Activated B cell treated with CpG ODN at 0.5 μM for 24 hours (primary cell): ENCODE measurements at regions not wholly inside any gene's neighbourhood (a gene's known extent, or its start where the extent isn't known, plus 50 kb on each side); places are given as distances from the start of the nearest gene placed in this dataset.
A peak's percentile ranks its signal among the peaks of the same experiment; 100 is the strongest.

Experiments
- ATAC-seq: fragments of 200-7000 bp; cut with Tn5 transposase; one replicate; pipeline ENCODE4 v1.10.0; 2021; ENCODE audit warnings: low read depth, mild to moderate bottlenecking, moderate library complexity
- CTCF ChIA-PET: fragments of 350-600 bp; sonication (Branson Sonifier 250); formaldehyde crosslinking; loops from one replicate; lab custom pipeline; 2021; ENCODE audit warnings: antibody characterized with exemption; lab: Charles Lee
- POLR2A ChIA-PET: fragments of 350-600 bp; sonication (Branson Sonifier 250); formaldehyde crosslinking; loops from one replicate; lab custom pipeline; 2021; ENCODE audit warnings: antibody characterized with exemption; lab: Charles Lee
- DNase-seq: peaks from one replicate; pipeline ENCODE4 v3.0.0; 2022
- H3K27ac Mint-ChIP-seq: one replicate; pipeline ENCODE4 v1.8.0; 2020; ENCODE audit warnings: mixed read lengths
- H3K27me3 Mint-ChIP-seq: one replicate; pipeline ENCODE4 v1.8.0; 2021; ENCODE audit warnings: mixed read lengths
- H3K36me3 Mint-ChIP-seq: one replicate; pipeline ENCODE4 v1.8.0; 2021; ENCODE audit warnings: low read depth, mixed read lengths
- H3K4me1 Mint-ChIP-seq: one replicate; pipeline ENCODE4 v1.8.0; 2021; ENCODE audit warnings: mixed read lengths
- H3K4me3 Mint-ChIP-seq: one replicate; pipeline ENCODE4 v1.8.0; 2020; ENCODE audit warnings: mild to moderate bottlenecking, mixed read lengths
- H3K9me3 Mint-ChIP-seq: one replicate; pipeline ENCODE4 v1.8.0; 2020; ENCODE audit warnings: mixed read lengths
- intact Hi-C: fragments of 100-400 bp; cut with micrococcal nuclease; formaldehyde crosslinking; loops from one replicate; pipeline ENCODE4 v1.15.1; 2024
- TF ChIP-seq, protein P1 (sequence below): fragments of 200-600 bp; IDR thresholded peaks from one replicate; pipeline ENCODE4 v1.8.0; 2022; ENCODE audit warnings: antibody characterized with exemption, mild to moderate bottlenecking

DNA sequence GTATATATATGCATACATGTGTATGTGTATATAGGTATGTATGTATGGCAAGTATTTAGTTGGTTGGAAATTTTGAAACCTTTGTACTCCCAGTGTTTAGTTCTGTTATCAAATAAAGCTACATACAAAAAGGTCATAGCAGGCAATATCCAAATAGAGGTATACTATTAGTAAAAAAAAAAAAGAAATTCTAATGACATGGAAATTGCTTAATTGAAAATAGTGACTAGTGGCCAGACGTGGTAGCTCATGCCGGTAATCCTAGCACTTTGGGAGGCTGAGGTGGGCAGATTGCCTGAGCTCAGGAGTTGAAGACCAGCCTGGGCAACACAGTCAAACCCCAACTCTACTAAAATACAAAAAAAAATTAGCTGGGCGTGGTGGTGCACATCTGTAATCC lies 351.6 kb upstream of the NR5A2 start:
- Mint-ChIP-seq H3K9me3 (peaks cover 2% of the 10 kb centered on the region), H3K27ac (no peak overlapping the region), H3K4me3 (no peak overlapping the region), H3K4me1 (no peaks in the 10 kb centered on the region), H3K27me3 (peaks cover 13% of the 10 kb centered on the region), H3K36me3 (no peaks in the 10 kb centered on the region)
- POLR2A ChIA-PET = no interaction called here
- intact Hi-C loops = no loop called here
- CTCF ChIA-PET = no interaction called here
- DNase-seq (no peak), ATAC-seq (no peak)
- TF ChIP-seq, protein P1, sequence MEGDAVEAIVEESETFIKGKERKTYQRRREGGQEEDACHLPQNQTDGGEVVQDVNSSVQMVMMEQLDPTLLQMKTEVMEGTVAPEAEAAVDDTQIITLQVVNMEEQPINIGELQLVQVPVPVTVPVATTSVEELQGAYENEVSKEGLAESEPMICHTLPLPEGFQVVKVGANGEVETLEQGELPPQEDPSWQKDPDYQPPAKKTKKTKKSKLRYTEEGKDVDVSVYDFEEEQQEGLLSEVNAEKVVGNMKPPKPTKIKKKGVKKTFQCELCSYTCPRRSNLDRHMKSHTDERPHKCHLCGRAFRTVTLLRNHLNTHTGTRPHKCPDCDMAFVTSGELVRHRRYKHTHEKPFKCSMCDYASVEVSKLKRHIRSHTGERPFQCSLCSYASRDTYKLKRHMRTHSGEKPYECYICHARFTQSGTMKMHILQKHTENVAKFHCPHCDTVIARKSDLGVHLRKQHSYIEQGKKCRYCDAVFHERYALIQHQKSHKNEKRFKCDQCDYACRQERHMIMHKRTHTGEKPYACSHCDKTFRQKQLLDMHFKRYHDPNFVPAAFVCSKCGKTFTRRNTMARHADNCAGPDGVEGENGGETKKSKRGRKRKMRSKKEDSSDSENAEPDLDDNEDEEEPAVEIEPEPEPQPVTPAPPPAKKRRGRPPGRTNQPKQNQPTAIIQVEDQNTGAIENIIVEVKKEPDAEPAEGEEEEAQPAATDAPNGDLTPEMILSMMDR = no peak

DNA sequence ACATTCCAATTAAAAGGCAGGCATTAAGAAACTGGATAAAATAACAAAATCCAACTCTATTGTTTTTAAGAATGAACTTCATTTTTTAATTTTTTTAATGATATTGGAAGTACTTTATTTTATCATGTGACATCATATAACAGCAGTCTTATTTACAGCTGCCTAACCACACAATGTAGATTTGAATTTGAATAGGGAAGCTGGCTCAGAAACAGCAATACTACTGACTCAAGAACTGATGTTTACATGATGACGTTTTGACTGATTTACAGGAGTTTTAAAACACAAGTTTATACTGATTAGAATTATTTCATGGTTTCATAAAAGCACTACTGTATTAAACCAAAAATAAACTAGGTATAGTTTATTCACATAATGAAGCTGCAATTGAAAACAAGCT lies 348.7 kb upstream of the NR5A2 start:
- ATAC-seq = no peak

GRCh38 chr1:199682081-199682480 lies 345.4 kb upstream of the NR5A2 start:
- Mint-ChIP-seq H3K4me1 (no peaks in the 10 kb centered on the region), H3K36me3 (no peaks in the 10 kb centered on the region), H3K27ac (no peak overlapping the region), H3K9me3 (no peaks in the 10 kb centered on the region), H3K27me3 (peaks cover 2% of the 10 kb centered on the region), H3K4me3 (no peak overlapping the region)
- intact Hi-C loops = loop anchor here (5.0 to 10.0 kb wide), 2 partner anchors 593 to 1120 kb away; no protein-coding TSS in a partner anchor
- ChIA-PET CTCF (interaction anchor here (7.0 kb wide), 1 partner anchor 808 kb away, joined by 90 read pairs; no protein-coding TSS in a partner anchor), POLR2A (no interaction called here)
- TF ChIP-seq, protein P1 = no peak
- DNase-seq (no peak), ATAC-seq (no peak)

More for the DNA sequence above, 348.7 kb upstream of the NR5A2 start:
- Mint-ChIP-seq H3K36me3 (no peaks in the 10 kb centered on the region), H3K9me3 (no peaks in the 10 kb centered on the region), H3K4me1 (no peaks in the 10 kb centered on the region), H3K27ac (no peak overlapping the region), H3K4me3 (no peak overlapping the region), H3K27me3 (peaks cover 8% of the 10 kb centered on the region)
- ChIA-PET POLR2A (no interaction called here), CTCF (no interaction called here)
- TF ChIP-seq, protein P1 = no peak
- intact Hi-C loops = no loop called here
- DNase-seq = no peak

DNA sequence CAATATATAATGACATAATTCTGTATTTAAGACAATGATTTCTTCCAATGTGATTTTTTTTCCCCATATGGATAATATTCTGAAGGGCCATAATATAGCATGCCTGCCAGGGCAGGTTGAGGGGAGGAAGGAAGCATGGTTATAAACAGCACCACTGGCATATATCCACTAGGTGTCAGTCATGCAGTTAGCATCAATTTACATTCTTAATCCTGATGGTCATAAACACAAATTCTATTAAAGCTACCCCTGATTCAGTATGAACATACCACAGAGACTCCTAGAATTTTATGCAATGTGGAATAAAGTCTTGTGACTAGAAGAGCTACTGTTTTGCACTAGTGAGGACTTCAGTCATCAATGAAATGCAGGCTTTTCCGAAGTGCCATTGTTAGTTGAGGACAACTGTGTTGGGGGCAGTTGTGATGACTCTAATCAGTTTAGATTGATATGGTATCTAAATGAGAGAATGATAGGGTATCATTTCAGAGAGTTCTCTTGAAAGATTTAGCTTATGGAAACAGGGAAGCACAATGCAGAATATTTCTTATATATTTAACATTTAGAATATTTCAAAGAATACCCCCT lies 342.7 kb upstream of the NR5A2 start:
- peaks cover 6% of the 10 kb centered on the region for H3K27me3 Mint-ChIP-seq
- intact Hi-C loops = loop anchor here (1.0 to 10.0 kb wide), 6 partner anchors 455 to 1118 kb away; no protein-coding TSS in a partner anchor
- ATAC-seq = peak; percentile 71
- TF ChIP-seq, protein P1 = peak; percentile 61
- DNase-seq = no peak
- ChIA-PET CTCF (interaction anchor here (0.7 to 7.0 kb wide), 15 partner anchors 35 to 831 kb away, joined by 3 to 90 read pairs (median 4); no protein-coding TSS in a partner anchor), POLR2A (no interaction called here)
- H3K27ac Mint-ChIP-seq = no peak overlapping the region
- no peaks in the 10 kb centered on the region for H3K4me1 Mint-ChIP-seq
- no peaks in the 10 kb centered on the region for H3K9me3 Mint-ChIP-seq
- H3K36me3 Mint-ChIP-seq = no peaks in the 10 kb centered on the region
- no peak overlapping the region for H3K4me3 Mint-ChIP-seq

- H3K27ac Mint-ChIP-seq = no peak overlapping the region
- no peaks in the 10 kb centered on the region for H3K36me3 Mint-ChIP-seq
- ChIA-PET CTCF (interaction anchor here (1.0 to 7.0 kb wide), 11 partner anchors 35 to 830 kb away, joined by 3 to 90 read pairs (median 5); no protein-coding TSS in a partner anchor), POLR2A (no interaction called here)
- intact Hi-C loops = loop anchor here (10.0 kb wide), 1 partner anchor 589 kb away; no protein-coding TSS in a partner anchor
- ATAC-seq (no peak), DNase-seq (no peak)
- no peaks in the 10 kb centered on the region for H3K4me1 Mint-ChIP-seq
- H3K4me3 Mint-ChIP-seq = no peak overlapping the region
- H3K27me3 Mint-ChIP-seq = peaks cover 7% of the 10 kb centered on the region
- TF ChIP-seq, protein P1 = no peak
- no peaks in the 10 kb centered on the region for H3K9me3 Mint-ChIP-seq
Observed at GRCh38 chr1:199685369-199685768, 342.1 kb upstream of the NR5A2 start.
